ENCODE measurements at regions not wholly inside any gene's neighbourhood (a gene's known extent, or its start where the extent isn't known, plus 50 kb on each side); places are given as distances from the start of the nearest gene placed in this dataset.

- Histone ChIP-seq H2BK15ac (ENCODE audit: low read depth, low read length) (no peak overlapping the region), H3K27me3 (ENCODE audit: control insufficient read depth, insufficient read depth, low read length) (no peaks in the 10 kb centered on the region; the same call in 1 of the 2 replicates), H3K23ac (ENCODE audit: low read depth, low read length) (no peak overlapping the region), H3K4me3 (ENCODE audit: insufficient read depth, low read depth, low read length) (no peak overlapping the region), H3K14ac (replicated peaks; ENCODE audit: low read depth, low read length) (no peak overlapping the region), H2BK120ac (ENCODE audit: low read depth, low read length) (no peak overlapping the region), H2AK9ac (replicated peaks; ENCODE audit: low read depth, low read length, poor library complexity) (no peak overlapping the region), H3K4me1 (ENCODE audit: control insufficient read depth, insufficient read depth, low read length) (no peaks in the 10 kb centered on the region), H2BK20ac (ENCODE audit: low read depth, low read length) (no peak overlapping the region), H3K27ac (ENCODE audit: insufficient read depth, low read length) (no peak overlapping the region), H3K4ac (ENCODE audit: low read depth, low read length) (no peak overlapping the region), H4K91ac (ENCODE audit: insufficient read depth, low read depth, low read length) (no peak overlapping the region), H2AK5ac (ENCODE audit: low read depth, low read length) (no peak overlapping the region), H4K20me1 (ENCODE audit: insufficient read depth, low read length) (no peaks in the 10 kb centered on the region), H3K9ac (ENCODE audit: low read depth, low read length) (no peak overlapping the region), H3K9me1 (ENCODE audit: insufficient read depth, low read length) (no peaks in the 10 kb centered on the region), H3K36me3 (ENCODE audit: control insufficient read depth, insufficient read depth, low read length) (no peaks in the 10 kb centered on the region), H2BK5ac (ENCODE audit: low read depth, low read length, poor library complexity, severe bottlenecking) (no peak overlapping the region), H3K9me3 (ENCODE audit: control insufficient read depth, insufficient read depth, low read length) (no peaks in the 10 kb centered on the region), H3K79me1 (ENCODE audit: low read depth in 1 of 2, low read length in 2 of 2) (no peaks in the 10 kb centered on the region), H4K8ac (ENCODE audit: low read depth in 2 of 2, low read length in 2 of 2) (no peak overlapping the region), H3K18ac (ENCODE audit: low read depth, low read length) (no peak overlapping the region), H4K5ac (ENCODE audit: low read depth, low read length) (no peak overlapping the region), H3K4me2 (ENCODE audit: low read depth, low read length) (no peak overlapping the region), H3K56ac (ENCODE audit: extremely low read depth, insufficient read depth, low read length) (no peak overlapping the region), H2AFZ (replicated peaks; ENCODE audit: low read length, poor library complexity) (no peak overlapping the region)
- ATAC-seq (ENCODE audit: low read depth) (no peak), DNase-seq (no peak)
- in situ Hi-C loops (cut with MboI; ENCODE audit: low sequenced_read_pairs) = loop anchor here (25.0 kb wide), 1 partner anchor 890 kb away; no protein-coding TSS in a partner anchor
- ChIA-PET POLR2A (ENCODE audit: unreplicated experiment) (no interaction called here), CTCF (no interaction called here)
- WGBS, 2 experiments (ENCODE audit: extremely low coverage in 2 of 2, insufficient read length in 1 of 2) = no CpG with 5 or more reads among the region's 2 CpGs
- intact Hi-C loops (cut with micrococcal nuclease) = no loop called here
- dilution Hi-C loops (cut with HindIII; ENCODE audit: low sequenced_read_pairs, unreplicated experiment) = no loop called here
- BruUV-seq (replicated peaks) = no TSS peak
- TF ChIP-seq RAD21 (IDR thresholded peaks at IDR 0.05; ENCODE audit: low read length) = no peak
- no peak for TF ChIP-seq BHLHE40 (IDR thresholded peaks at IDR 0.05; ENCODE audit: low read depth, low read length)
- TF ChIP-seq, protein P1, sequence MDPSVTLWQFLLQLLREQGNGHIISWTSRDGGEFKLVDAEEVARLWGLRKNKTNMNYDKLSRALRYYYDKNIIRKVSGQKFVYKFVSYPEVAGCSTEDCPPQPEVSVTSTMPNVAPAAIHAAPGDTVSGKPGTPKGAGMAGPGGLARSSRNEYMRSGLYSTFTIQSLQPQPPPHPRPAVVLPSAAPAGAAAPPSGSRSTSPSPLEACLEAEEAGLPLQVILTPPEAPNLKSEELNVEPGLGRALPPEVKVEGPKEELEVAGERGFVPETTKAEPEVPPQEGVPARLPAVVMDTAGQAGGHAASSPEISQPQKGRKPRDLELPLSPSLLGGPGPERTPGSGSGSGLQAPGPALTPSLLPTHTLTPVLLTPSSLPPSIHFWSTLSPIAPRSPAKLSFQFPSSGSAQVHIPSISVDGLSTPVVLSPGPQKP (IDR thresholded peaks at IDR 0.05; ENCODE audit: borderline replicate concordance, low read depth, low read length) = no peak
- TF ChIP-seq MAFK (IDR thresholded peaks at IDR 0.05; ENCODE audit: low read depth, low read length) = no peak
- no peak for TF ChIP-seq FOS (IDR thresholded peaks at IDR 0.05; ENCODE audit: low read depth, low read length)
- TF ChIP-seq, protein P2, sequence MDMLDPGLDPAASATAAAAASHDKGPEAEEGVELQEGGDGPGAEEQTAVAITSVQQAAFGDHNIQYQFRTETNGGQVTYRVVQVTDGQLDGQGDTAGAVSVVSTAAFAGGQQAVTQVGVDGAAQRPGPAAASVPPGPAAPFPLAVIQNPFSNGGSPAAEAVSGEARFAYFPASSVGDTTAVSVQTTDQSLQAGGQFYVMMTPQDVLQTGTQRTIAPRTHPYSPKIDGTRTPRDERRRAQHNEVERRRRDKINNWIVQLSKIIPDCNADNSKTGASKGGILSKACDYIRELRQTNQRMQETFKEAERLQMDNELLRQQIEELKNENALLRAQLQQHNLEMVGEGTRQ (IDR thresholded peaks at IDR 0.05; ENCODE audit: low read depth, low read length) = no peak
- TF ChIP-seq MAZ (IDR thresholded peaks at IDR 0.05; ENCODE audit: borderline replicate concordance, low read depth, low read length) = no peak
- no peak for TF ChIP-seq RFX5 (IDR thresholded peaks at IDR 0.05; ENCODE audit: low read depth, low read length)
- no peak for TF ChIP-seq CHD1 (IDR thresholded peaks at IDR 0.05; ENCODE audit: low read depth, low read length)
- TF ChIP-seq MXI1 (IDR thresholded peaks at IDR 0.05; ENCODE audit: borderline replicate concordance, low read depth, low read length) = no peak
- no peak for TF ChIP-seq CTCF (conservative IDR thresholded peaks at IDR 0.05; ENCODE audit: low read depth, low read length)
- TF ChIP-seq CEBPB (IDR thresholded peaks at IDR 0.05; ENCODE audit: low read depth, low read length) = no peak
- no peak for TF ChIP-seq NFE2L2 (IDR thresholded peaks at IDR 0.05; ENCODE audit: low read depth, low read length)
- TF ChIP-seq RCOR1 (IDR thresholded peaks at IDR 0.05; ENCODE audit: insufficient replicate concordance, low read length) = no peak
- TF ChIP-seq POLR2A (IDR thresholded peaks at IDR 0.05; ENCODE audit: low read depth, low read length) = no peak
- no peak for TF ChIP-seq SMC3 (IDR thresholded peaks at IDR 0.05; ENCODE audit: low read depth, low read length)
These were observed 264.3 kb downstream of the CDH26 start for GRCh38 chr20:60222497-60222896.
